Effector memory CD4-positive, alpha-beta T cell (primary cell): ENCODE measurements at regions not wholly inside any gene's neighbourhood (a gene's known extent, or its start where the extent isn't known, plus 50 kb on each side); places are given as distances from the start of the nearest gene placed in this dataset.

Experiments used
- DNase-seq, 3 donors: peaks; one replicate each; pipeline ENCODE4 v3.0.0-alpha.2; 2020
- H3K27ac ChIP-seq: 2 replicates; pipeline ENCODE4 v1.7.0; 2013; ENCODE audit warnings: mild to moderate bottlenecking, low read length, moderate library complexity; ENCODE audit not compliant: insufficient read depth, poor library complexity, severe bottlenecking
- H3K27me3 ChIP-seq: replicated peaks from 2 replicates; pipeline ENCODE4 v1.7.0; 2013; ENCODE audit warnings: mild to moderate bottlenecking, low read length; ENCODE audit not compliant: insufficient read depth, control insufficient read depth, poor library complexity, severe bottlenecking
- H3K36me3 ChIP-seq: 2 replicates; pipeline ENCODE4 v1.7.0; 2013; ENCODE audit warnings: mild to moderate bottlenecking, low read length, moderate library complexity; ENCODE audit not compliant: control insufficient read depth, insufficient read depth
- H3K4me1 ChIP-seq: 2 replicates; pipeline ENCODE4 v1.7.0; 2013; ENCODE audit warnings: low read length, mild to moderate bottlenecking; ENCODE audit not compliant: control insufficient read depth, insufficient read depth, poor library complexity, severe bottlenecking
- H3K4me3 ChIP-seq: 2 replicates; pipeline ENCODE4 v1.7.0; 2013; ENCODE audit warnings: low read length, low read depth, mild to moderate bottlenecking; ENCODE audit not compliant: insufficient read depth, poor library complexity, severe bottlenecking
- H3K9me3 ChIP-seq: 2 replicates; pipeline ENCODE4 v1.7.0; 2013; ENCODE audit warnings: mild to moderate bottlenecking, low read length, moderate library complexity; ENCODE audit not compliant: control insufficient read depth

GRCh38 chr1:10848109-10848684 is 51.8 kb upstream of the CASZ1 start:
- H3K9me3 ChIP-seq: no peaks in the 10 kb centered on the region
- H3K27me3 ChIP-seq: no peaks in the 10 kb centered on the region
- no peaks in the 10 kb centered on the region for H3K36me3 ChIP-seq
- no peak overlapping the region for H3K4me3 ChIP-seq
- no peak overlapping the region for H3K27ac ChIP-seq
- H3K4me1 ChIP-seq: no peaks in the 10 kb centered on the region
- no peak for DNase-seq

- H3K4me3 ChIP-seq: no peak overlapping the region
- no peaks in the 10 kb centered on the region for H3K27me3 ChIP-seq
- H3K27ac ChIP-seq: no peak overlapping the region
- H3K9me3 ChIP-seq: no peaks in the 10 kb centered on the region
- no peak for DNase-seq
- no peaks in the 10 kb centered on the region for H3K36me3 ChIP-seq
- H3K4me1 ChIP-seq: no peaks in the 10 kb centered on the region
Measured at GRCh38 chr1:10850026-10850425, 53.6 kb upstream of the CASZ1 start.

- DNase-seq: no peak
- H3K27ac ChIP-seq: no peak overlapping the region
- H3K4me1 ChIP-seq: no peaks in the 10 kb centered on the region
- no peaks in the 10 kb centered on the region for H3K9me3 ChIP-seq
- H3K27me3 ChIP-seq: no peaks in the 10 kb centered on the region
- H3K4me3 ChIP-seq: no peak overlapping the region
- no peaks in the 10 kb centered on the region for H3K36me3 ChIP-seq
Measured at GRCh38 chr1:10851024-10852013, 54.9 kb upstream of the CASZ1 start.

- H3K9me3 ChIP-seq: no peaks in the 10 kb centered on the region
- no peak overlapping the region for H3K4me3 ChIP-seq
- no peak for DNase-seq
- no peaks in the 10 kb centered on the region for H3K4me1 ChIP-seq
- H3K27ac ChIP-seq: no peak overlapping the region
- no peaks in the 10 kb centered on the region for H3K27me3 ChIP-seq
- no peaks in the 10 kb centered on the region for H3K36me3 ChIP-seq
Measured at GRCh38 chr1:10852018-10852417, 55.6 kb upstream of the CASZ1 start.

- Histone ChIP-seq H3K4me1 (no peaks in the 10 kb centered on the region), H3K4me3 (no peak overlapping the region), H3K27me3 (no peaks in the 10 kb centered on the region), H3K36me3 (no peaks in the 10 kb centered on the region), H3K27ac (no peak overlapping the region), H3K9me3 (no peaks in the 10 kb centered on the region)
- no peak for DNase-seq
Measured at GRCh38 chr1:10852486-10852885, 56.0 kb upstream of the CASZ1 start.

- H3K4me1 ChIP-seq: no peaks in the 10 kb centered on the region
- H3K4me3 ChIP-seq: no peak overlapping the region
- no peaks in the 10 kb centered on the region for H3K9me3 ChIP-seq
- H3K27ac ChIP-seq: no peak overlapping the region
- H3K36me3 ChIP-seq: no peaks in the 10 kb centered on the region
- DNase-seq: no peak
- no peaks in the 10 kb centered on the region for H3K27me3 ChIP-seq
Measured at GRCh38 chr1:10852998-10853520, 56.6 kb upstream of the CASZ1 start.

- H3K9me3 ChIP-seq: no peaks in the 10 kb centered on the region
- no peak for DNase-seq
- H3K27me3 ChIP-seq: no peaks in the 10 kb centered on the region
- H3K27ac ChIP-seq: no peak overlapping the region
- no peak overlapping the region for H3K4me3 ChIP-seq
- no peaks in the 10 kb centered on the region for H3K36me3 ChIP-seq
- no peaks in the 10 kb centered on the region for H3K4me1 ChIP-seq
Measured at GRCh38 chr1:10853701-10854100, 57.3 kb upstream of the CASZ1 start.

- no peak for DNase-seq
- Histone ChIP-seq H3K27ac (no peak overlapping the region), H3K4me3 (no peak overlapping the region), H3K27me3 (no peaks in the 10 kb centered on the region), H3K36me3 (no peaks in the 10 kb centered on the region), H3K9me3 (no peaks in the 10 kb centered on the region), H3K4me1 (no peaks in the 10 kb centered on the region)
Measured at GRCh38 chr1:10854856-10855459, 58.5 kb upstream of the CASZ1 start.

- no peak for DNase-seq
- no peak overlapping the region for H3K27ac ChIP-seq
- no peaks in the 10 kb centered on the region for H3K27me3 ChIP-seq
- H3K36me3 ChIP-seq: no peaks in the 10 kb centered on the region
- no peaks in the 10 kb centered on the region for H3K9me3 ChIP-seq
- no peak overlapping the region for H3K4me3 ChIP-seq
- no peaks in the 10 kb centered on the region for H3K4me1 ChIP-seq
Measured at GRCh38 chr1:10856176-10856683, 59.8 kb upstream of the CASZ1 start.
